ENCODE measurements at regions not wholly inside any gene's neighbourhood (a gene's known extent, or its start where the extent isn't known, plus 50 kb on each side); places are given as distances from the start of the nearest gene placed in this dataset.
A peak's percentile ranks its signal among the peaks of the same experiment; 100 is the strongest.

- no peak for DNase-seq
These were observed 441.4 kb downstream of the PDCD6IP start for GRCh38 chr3:34239875-34240274.

GRCh38 chr3:34247401-34247800, 449.0 kb downstream of the PDCD6IP start:
- DNase-seq: no peak

GRCh38 chr3:34248352-34248751, 449.9 kb downstream of the PDCD6IP start:
- no peak for DNase-seq

GRCh38 chr3:34254285-34254684, 455.9 kb downstream of the PDCD6IP start:
- no peak for DNase-seq

GRCh38 chr3:34256021-34256420, 457.6 kb downstream of the PDCD6IP start:
- DNase-seq: no peak

- no peak for DNase-seq
These were observed 458.4 kb downstream of the PDCD6IP start for GRCh38 chr3:34256791-34257190.

- no peak for DNase-seq
These were observed 460.0 kb downstream of the PDCD6IP start for GRCh38 chr3:34258271-34258998.

- peak in 1 of 2 donors; percentile 58 for DNase-seq
These were observed 462.0 kb downstream of the PDCD6IP start for GRCh38 chr3:34260271-34261000.

GRCh38 chr3:34261001-34261385, 462.6 kb downstream of the PDCD6IP start:
- DNase-seq: no peak

- peak; percentile 31 to 35 for DNase-seq
These were observed 464.7 kb downstream of the PDCD6IP start for GRCh38 chr3:34263101-34263621.

- no peak for DNase-seq
These were observed 466.1 kb downstream of the PDCD6IP start for GRCh38 chr3:34264337-34265041.

- DNase-seq: no peak
These were observed 468.7 kb downstream of the PDCD6IP start for GRCh38 chr3:34267088-34267487.

GRCh38 chr3:34268032-34268709, 469.7 kb downstream of the PDCD6IP start:
- no peak for DNase-seq

GRCh38 chr3:34275811-34276210, 477.4 kb downstream of the PDCD6IP start:
- DNase-seq: no peak

GRCh38 chr3:34276342-34276741, 477.9 kb downstream of the PDCD6IP start:
- no peak for DNase-seq

- DNase-seq: no peak
These were observed 478.7 kb downstream of the PDCD6IP start for GRCh38 chr3:34277110-34277509.

GRCh38 chr3:34279901-34280300, 481.5 kb downstream of the PDCD6IP start:
- no peak for DNase-seq

GRCh38 chr3:34283751-34284150, 485.3 kb downstream of the PDCD6IP start:
- DNase-seq: peak; percentile 75 to 82

- no peak for DNase-seq
These were observed 486.8 kb downstream of the PDCD6IP start for GRCh38 chr3:34284959-34285826.

GRCh38 chr3:34285827-34286188, 487.4 kb downstream of the PDCD6IP start:
- DNase-seq: no peak

Measured in right lung (tissue), 2 donors.